CMK (cell line): ENCODE measurements at regions not wholly inside any gene's neighbourhood (a gene's known extent, or its start where the extent isn't known, plus 50 kb on each side); places are given as distances from the start of the nearest gene placed in this dataset.
"Not testable (repeated sequence)": the region's sequence is repeated elsewhere in the genome, so short reads cannot be mapped to it uniquely, and the experiment has no call there.

Experiments used
- DNase-seq: peaks from one replicate; pipeline ENCODE4 v3.0.0-alpha.2; 2010; ENCODE audit warnings: low read depth

DNA sequence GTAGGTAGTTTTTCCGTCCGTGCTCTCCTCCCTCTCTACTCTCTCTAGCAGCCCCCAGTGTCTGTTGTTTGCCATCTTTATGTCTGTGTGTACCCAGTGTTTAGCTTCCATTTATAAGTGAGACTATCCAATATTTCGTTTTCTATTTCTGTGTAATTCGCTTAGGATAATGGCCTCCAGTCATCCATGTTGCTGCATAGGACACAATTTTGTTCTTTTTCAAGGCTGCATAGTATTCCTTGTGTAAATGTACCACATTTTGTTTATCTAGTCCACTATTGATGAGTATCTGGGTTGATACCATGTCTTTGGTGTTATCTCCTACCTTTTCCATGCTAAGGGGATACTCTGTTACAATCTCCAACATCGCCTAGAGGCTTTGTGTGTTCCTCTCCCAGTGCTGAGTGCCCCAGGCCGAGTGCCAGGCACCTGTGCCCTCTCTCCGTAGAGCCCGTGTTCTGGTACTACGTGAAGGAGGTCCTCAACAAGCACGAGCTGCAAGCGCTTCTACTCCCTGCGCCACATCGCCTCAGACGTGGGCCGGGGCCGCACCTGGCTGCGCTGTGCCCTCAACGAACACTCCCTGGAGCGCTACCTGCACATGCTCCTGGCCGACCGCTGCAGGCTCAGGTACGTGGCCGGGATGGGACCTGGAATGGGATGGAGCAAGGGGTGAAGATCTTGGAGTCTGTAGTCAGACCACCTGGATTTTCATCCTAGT, 51.0 kb downstream of the NPIPB11 start:
- DNase-seq: not testable (repeated sequence)

DNA sequence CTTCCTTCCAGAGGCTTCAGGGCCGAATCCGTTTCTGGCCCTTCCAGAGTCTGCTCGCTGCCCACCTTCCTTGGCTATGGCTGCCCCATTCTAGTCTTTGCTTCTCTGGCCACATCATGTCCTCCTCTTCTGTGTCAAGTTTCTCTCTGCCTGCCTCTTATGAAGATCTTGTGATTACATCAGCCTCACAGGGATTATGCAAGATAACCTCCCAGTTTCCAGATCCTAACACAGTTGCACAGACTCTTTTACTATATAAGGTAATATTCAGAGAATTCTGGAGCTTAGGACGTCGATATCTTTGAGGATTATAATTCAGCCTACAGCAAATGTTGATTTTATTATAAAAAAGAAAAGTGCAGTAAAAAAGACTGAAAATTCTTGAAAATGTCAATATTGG, 52.1 kb downstream of the NPIPB11 start:
- not testable (repeated sequence) for DNase-seq

DNA sequence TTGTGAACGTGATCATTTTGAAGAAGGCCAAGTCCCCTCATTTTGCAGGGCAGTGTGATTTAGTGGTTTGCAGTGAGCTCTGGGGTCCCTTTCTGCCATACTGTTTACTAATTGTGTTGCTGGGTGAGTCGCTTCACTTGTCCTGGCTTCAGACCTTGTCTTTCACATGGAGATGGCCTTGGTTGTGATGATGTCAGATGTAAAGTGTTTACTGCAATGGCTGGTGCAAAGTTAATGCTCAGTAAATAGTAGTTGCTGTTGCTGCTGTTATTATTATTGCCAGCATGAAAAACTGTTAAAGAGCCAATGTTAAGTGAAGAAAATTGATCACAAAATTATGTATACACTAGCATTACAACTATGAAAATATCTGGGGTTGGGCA, 53.9 kb downstream of the NPIPB11 start:
- not testable (repeated sequence) for DNase-seq

DNA sequence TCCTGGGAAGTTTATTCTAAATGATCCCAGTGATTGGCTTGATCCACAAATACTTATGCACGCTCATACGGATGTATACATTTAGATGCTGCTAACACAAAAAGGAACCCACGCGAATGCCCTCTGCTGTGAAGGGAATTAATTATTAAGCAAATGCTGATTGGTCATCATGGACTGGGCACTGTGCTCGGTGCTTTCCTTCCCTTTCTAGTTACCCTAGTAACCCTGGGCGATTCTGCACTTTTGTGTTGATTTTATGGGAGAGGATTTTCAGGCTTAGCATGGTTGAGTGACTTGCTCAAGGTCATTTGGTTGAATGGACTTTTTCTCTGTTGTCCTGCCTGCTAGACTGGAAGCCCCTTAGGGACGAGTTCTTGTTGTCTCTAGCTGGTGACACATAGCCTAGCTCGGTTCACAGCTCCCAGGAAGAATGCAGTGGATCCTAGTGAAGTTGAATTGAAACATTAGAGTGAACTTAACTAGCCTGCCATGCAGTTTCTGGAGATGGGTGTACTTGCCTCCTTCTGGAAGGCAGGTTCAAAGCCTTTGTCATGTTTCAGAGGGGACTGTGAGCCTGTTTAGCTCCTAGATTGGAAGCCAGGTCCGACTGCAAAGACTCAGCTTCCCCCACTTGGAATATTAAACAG, 54.4 kb downstream of the NPIPB11 start:
- not testable (repeated sequence) for DNase-seq

DNA sequence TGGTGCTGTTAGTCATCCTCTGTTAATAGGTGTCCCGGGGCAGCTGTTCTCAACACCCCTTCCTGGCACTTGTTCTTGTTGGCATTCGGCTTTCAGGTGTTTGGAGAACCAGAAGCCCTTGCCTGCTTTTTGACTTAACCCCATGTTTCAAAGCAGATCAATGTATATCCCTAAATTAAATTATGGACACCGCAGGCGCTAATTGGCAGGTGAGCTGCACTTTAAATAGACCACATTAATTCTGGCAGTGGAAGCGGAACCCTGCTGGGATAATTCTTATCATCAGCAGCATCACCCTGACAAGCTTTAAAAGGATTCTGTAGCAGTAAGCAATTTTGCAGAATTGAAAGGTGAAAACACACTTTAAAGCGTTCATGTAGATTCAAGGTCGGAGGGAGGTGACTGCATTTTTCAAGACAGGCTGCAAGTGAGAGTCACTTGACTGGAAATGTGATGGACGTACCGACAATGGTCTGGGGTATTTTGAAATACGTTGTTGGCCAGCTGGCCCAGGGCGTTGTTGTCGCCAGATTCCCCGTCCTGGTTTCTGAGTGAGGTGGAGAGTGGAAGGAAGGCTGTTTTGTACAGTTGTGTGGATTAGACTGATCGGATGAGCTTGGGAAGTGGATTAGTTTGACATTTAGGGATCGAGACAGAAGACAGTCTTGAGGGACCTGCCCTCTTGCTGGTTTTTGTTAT, 55.1 kb downstream of the NPIPB11 start:
- not testable (repeated sequence) for DNase-seq

DNA sequence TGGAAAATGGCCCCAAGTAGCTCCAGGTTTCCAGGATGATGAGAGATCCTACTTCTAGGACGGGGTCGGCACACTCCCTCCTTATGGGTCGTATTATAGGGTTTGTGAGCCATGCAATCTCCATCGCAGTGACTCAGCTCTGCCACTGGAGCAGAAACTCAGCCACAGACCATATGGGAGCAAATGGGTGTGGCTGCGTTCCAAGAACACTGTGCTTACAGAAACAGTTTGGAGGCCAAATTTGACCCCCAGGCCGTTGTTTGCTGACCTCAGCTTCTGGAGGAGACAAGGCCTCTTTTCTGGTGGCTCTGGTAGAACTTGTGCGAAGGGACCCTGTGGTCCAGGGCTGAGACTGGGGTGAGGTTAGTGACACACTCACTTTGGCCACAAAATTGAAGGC, 56.5 kb downstream of the NPIPB11 start:
- DNase-seq: peak; percentile 42

DNA sequence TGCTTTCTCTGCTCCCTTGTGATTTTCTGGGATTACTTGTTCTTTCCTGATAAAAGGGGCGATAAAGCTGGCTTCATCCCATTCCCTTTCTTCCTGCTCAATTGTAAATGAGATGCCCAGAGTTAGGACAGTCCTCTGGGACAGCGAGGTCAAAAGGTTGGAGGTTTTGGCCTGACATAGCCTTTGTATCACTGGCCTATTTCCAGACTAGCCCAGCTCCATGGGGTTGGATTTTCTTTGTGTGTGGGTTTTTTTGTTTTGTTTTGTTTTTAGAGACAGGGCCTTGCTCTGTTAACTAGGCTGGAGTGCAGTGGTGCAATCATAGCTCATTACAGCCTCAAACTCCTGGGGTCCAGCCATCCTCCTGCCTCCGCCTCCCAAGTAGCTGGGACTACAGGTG, 57.8 kb downstream of the NPIPB11 start:
- DNase-seq: not testable (repeated sequence)

DNA sequence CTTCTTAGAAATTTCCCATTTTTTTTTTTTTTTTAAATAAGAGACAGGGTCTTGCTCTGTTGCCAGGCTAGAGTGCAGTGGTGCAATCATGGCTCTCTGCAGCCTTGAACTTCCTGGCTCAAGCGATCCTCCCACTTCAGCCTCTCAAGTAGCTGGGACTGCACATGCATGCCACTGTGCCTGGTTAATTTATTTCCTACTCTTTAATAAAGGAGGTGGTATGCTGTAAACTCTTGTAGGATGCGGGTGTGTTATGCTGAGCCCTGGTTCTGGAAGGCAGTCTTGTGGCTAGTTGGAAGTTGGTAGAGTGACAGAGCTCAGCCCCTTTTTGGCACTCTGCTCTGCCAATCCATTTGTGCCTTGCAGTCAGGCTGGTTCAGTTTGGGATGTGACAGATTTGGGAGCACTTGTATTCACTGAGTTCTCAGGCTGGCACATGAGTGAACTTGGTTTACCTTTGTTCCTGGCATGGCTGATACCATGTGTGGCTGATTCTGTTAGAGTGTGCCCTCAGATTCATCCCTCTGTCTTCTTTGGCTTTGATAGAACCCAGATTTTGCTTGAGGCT, 58.3 kb downstream of the NPIPB11 start:
- DNase-seq: not testable (repeated sequence)

DNA sequence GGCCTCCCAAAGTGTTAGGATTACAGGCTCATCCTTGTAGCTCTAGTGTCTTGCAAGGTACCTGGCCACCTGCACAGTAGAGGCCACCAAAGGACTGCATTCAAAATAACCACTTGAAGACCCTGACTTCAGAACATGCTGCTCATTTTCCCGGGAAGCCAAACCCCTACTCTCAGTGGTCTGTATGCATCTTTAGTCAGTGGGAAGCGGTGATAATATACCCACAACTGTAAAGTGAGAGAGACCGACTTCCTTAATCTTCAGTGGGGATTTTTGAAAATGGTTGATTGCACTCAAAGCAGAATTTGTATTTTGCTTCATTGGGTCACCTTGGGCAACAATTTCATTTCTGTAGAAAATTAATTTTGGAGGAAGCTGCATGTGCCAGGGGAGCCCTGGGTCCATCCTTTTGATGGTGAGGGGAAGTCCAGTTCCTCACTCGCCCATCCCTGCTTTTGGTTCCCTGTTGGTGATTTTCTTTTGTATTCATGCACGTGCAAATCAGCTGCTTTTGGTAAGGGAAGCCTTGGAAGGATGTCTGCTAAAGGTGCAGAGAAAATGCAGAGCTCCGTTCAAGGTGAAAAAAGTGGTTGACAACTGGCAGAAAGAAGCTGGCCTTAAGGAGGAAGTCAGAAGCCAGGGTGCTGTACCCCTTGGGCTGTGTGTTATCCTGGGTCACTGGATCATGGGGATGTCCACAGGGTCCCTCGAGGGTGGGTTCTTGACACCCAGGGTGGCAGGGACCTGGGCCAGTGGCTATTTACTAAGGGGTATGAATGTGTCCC, 59.5 kb downstream of the NPIPB11 start:
- DNase-seq: not testable (repeated sequence)

DNA sequence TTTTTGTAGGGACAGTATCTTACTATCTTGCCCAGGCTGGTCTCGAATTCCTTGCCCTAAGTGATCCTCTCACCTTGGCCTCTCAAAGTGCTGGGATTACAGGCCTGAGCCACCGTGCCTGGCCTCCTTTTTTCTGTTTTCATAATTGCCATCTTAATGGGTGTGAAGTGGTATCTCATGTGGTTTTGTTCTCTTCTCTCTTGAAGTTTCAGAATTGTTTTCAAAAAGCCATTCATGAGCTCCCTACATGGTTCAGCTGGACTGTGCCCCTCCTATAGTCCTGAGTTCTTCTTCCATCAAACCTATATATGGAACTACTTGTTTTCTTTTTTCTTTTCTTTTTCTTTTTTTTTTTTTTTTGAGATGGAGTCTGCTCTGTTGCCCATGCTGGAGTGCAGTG, 60.3 kb downstream of the NPIPB11 start:
- DNase-seq: not testable (repeated sequence)

DNA sequence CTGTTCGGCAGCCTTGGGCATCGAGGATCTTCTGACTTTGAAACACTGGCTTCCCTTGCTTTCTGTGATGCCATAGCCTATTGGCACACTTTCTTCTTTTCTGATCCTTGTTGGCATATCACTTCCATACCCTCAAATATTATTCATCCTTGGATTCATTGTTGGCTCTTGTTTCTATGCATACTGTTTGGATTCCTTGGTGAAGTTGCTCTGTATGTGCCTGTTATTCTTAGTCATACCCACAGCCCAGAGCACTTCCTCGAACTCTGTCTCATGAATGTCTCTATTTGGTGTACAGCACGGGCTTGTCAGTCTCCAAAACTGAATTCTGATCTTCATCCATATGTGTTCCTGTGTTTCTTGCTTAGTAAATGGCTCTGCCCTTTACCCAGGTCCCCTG, 63.6 kb downstream of the NPIPB11 start:
- not testable (repeated sequence) for DNase-seq

DNA sequence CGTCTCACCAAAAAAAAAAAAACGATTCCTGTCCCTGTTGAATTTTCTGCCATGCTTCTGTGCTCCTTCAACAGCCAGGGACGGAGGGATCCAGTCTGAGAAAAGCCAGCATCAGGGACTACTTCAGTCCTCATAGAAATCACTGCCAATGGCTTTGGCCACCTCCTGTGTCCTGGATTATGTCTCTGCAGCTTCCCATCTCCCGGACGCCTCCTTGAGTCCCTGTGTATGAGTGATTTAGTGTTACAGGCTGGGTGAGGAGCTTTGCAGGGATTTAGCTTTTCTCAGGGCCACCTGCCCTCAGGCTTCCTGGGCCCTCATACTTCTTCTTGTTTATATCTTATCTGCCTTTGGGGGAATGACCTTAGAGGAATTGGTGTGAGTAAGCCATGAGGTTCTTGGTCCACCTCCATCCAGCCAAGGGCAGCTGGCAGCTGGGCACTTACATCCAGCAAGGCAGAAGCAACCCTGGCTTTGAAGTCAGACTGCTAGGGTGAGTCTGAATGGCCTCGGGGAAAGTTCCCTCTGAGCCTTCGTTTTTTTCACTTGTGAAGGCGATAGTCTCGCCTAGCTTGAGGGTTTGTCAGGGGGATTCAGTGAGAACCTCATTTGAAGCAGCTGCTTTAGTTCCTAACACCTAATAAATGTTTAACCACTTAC, 65.6 kb downstream of the NPIPB11 start:
- DNase-seq: not testable (repeated sequence)

DNA sequence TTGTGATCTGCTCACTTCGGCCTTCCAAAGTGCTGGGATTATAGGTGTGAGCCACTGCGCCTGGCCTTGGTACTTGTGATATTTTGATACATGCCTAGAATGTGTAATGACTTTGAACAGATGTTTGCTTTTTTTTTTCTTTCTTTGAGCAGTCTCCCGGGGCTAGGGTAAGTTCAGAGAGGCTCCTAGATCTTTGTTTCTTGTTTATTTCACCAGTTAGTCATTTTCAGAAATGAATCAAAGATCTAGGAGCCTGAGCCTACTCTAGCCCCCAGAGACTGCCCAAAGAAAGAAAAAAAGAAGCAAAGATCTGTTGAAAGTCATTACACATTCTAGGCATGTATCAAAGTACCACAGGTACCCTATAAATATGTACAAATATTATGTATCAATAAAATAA, 66.3 kb downstream of the NPIPB11 start:
- DNase-seq: not testable (repeated sequence)

DNA sequence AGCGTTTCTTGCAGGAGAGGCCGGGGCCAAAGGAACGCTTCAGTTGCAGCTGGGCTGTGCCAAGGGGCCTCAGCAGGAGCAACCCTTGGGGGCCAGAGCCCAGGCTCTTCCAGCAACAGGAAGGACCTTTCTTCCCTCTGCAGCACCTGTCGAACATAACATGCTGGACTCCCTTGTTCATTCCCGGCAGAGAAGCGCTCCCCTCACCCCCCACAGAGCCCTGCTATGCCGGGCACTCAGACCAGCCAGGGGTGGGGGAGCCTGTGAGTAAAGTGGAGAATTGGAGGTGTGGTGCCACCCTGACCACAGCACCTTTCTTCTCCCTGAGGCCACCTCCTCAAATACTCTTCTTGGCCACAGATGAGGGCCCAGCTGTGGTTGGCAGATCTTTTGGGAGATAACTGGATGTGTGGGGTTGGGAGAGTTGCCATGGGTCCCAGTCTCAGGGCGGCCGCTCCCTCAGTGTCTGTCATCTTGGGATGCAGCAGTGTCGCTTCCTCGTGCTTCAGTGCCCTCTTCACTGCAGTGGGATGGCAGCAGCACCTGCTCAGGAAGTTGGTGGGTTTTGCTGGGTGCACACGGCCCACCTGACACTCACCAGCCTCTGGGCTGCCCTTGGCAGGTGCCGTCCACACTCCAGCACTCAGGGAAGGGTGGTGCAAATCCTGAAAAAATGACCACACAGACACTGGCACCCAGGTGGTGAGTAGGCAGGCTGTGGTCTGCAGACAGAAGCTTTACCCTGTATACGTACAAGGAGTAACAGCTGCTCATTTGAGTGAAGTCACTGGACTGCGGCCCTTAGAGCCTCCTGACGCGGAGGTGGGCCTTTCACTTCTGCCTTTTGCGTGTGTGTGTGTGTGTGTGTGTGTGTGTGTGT, 67.5 kb downstream of the NPIPB11 start:
- not testable (repeated sequence) for DNase-seq

DNA sequence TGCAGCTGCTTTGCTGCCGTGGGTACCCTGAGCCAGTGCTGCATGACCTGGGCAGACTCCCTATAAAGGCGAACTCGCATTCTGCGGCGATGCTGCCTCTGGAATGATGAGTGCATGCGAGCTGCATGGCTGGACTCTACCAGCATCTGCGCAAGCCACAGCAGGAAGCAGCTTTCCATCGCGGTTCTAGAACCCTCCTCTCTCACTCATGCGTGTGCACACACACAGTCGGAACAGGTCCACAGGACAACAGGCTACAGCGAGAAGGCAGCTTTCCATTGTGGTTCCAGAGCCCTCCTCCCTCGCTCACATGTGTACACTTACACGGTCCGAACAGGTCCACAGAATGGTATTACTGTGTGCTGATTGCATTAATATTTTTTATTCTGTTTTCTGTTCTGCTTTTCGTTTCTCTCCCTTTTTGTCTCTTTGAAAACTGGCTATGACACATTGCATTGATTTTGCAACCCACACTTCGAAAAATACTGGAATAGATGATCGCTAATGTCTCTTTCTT, 69.1 kb downstream of the NPIPB11 start:
- DNase-seq: not testable (repeated sequence)

DNA sequence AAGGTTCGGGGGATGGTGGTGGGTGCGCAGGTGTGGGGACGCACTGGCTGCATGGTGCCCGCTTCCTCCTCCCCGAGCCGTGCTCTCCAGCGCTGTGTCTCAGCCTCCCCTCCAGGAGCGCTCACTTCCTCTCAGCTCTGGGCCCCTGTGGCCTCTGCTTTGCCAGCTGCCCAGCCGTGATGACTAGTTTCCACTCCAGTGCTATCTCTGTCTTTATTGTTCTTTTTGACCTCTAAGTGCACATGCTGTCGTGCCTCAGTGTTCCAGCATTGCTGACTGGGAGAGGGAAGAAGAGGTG, 71.0 kb downstream of the NPIPB11 start:
- not testable (repeated sequence) for DNase-seq

DNA sequence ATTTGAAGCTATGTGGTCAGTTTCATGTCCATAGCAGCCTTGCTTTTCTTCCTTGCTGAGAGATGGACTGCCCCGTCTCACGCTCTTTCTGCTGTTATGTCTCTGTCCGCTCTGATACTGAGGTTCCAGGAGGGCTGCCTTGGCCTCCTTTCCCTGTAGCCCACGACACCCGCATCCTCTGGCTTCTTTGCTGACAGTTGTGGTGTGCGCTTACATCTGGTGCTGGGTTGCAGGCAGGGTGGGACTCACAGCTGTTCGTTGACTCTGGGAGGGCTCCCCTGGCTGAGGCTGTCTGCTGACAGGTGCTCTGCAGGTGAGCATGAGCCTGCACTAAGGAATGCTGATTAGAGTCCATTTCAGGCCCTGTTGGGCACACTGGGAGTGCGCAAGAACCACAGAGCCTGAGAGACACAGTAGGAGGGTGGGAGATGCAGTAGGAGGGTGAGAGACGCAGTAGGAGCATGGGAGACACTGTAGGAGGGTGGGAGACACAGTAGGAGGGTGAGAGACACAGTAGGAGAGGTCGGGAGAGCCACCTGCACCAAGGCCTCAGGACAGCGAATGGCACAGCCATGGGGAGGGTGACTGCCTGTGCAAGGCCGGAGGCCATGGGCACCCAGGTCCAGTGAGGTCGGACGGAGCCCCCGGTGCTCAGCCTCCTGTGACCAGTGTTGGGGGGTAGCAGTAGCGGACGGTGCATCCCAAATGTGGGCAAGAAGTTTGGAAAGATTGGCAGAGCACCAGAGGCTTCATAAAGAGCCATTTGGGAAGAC, 71.5 kb downstream of the NPIPB11 start:
- not testable (repeated sequence) for DNase-seq

DNA sequence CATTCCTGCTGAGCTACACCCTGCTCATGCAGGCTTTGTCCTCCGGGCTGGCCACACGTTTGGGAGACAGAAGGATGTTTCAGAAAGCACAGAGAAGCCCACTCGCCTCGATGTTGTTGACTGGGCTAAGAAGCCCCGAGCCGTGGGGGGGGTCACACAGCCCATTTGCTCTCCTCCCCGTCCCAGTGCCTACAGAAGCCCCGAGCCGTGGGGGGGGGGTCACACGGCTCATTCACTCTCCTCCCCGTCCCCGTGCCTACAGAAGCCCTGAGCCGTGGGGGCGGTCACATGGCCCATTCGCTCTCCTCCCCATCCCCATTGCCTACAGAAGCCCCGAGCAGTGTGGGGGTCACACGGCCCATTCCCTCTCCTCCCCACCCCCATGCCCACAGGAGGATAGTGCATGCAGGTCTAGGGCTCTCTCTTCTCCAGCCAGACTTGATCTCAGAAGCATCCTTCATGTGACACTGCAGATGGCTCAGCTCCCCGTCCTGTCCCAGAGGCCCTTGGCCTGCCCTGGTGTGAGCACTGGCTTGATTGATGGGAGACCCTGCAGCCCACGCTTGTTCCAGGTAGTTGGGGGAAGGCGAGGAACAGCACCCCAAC, 72.9 kb downstream of the NPIPB11 start:
- not testable (repeated sequence) for DNase-seq

DNA sequence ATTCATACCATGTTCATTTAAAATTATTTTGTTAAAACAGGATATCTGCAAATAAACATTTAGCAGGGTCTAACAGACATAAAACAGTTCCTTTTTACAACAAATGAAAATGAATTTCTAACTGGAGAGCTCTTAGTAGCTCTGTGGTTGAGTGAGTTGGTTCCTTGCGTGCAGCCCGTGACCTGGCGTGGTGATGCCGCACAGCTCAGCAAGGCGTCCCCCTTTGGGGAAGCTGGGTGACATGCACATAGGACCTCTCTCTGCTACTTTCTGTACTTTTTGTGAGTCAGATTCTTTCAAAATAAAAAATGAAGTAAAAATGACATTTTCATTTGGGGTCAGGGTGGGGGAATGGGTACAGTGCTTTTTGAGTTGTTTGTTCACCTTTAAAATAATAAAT, 75.9 kb downstream of the NPIPB11 start:
- DNase-seq: not testable (repeated sequence)
